Nephron (organoid): ENCODE measurements at regions not wholly inside any gene's neighbourhood (a gene's known extent, or its start where the extent isn't known, plus 50 kb on each side); places are given as distances from the start of the nearest gene placed in this dataset.

Experiments used
- H3K27ac Mint-ChIP-seq, 3 experiments: 2 replicates each; pipeline ENCODE4 v1.8.0; 2020; ENCODE audit warnings: mixed read lengths in 3 of 3, mild to moderate bottlenecking in 2 of 3, moderate library complexity in 1 of 3
- H3K27me3 Mint-ChIP-seq: 2 replicates; pipeline ENCODE4 v1.8.0; 2021; ENCODE audit warnings: low read depth, mild to moderate bottlenecking, moderate library complexity, mixed read lengths
- H3K36me3 Mint-ChIP-seq: 2 replicates; pipeline ENCODE4 v1.8.0; 2020; ENCODE audit warnings: low read depth, mixed read lengths
- H3K4me1 Mint-ChIP-seq: 2 replicates; pipeline ENCODE4 v1.8.0; 2020; ENCODE audit warnings: mixed read lengths
- H3K4me3 Mint-ChIP-seq, 3 experiments: 2 replicates each; pipeline ENCODE4 v1.8.0; 2020; ENCODE audit warnings: mild to moderate bottlenecking in 3 of 3, mixed read lengths in 3 of 3, moderate library complexity in 2 of 3
- H3K9me3 Mint-ChIP-seq: 2 replicates; pipeline ENCODE4 v1.8.0; 2020; ENCODE audit warnings: mixed read lengths
- TF ChIP-seq, protein P1 (sequence below), 3 experiments: fragments of 200-600 bp; sonication (generic); IDR thresholded peaks; one replicate each; pipeline ENCODE4 v1.5.0; 2021; ENCODE audit warnings: antibody characterized with exemption in 3 of 3; ENCODE audit not compliant: unreplicated experiment in 3 of 3

DNA sequence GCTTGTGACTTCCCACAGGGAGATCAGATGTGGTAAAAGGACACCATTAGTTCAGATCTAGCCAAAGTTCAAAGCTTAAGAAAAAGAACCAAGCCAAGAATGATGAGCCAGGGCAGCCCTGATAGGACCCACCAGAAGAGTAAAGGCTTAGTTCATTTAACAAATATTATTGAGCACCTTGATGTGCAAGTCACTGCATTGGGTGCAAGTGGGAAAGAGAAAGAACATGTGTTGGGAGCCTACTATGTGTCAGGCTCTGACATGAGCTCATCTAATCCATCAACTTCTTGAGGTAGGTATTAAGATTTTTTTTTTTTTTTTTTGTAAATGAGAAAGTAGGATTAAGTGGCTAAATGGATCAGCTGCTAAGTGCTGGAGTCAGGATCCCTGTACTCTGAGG, 53.4 kb upstream of the PIAS1 start:
- Mint-ChIP-seq H3K27ac (no peak overlapping the region), H3K36me3 (no peaks in the 10 kb centered on the region), H3K4me1 (peaks cover 23% of the 10 kb centered on the region), H3K4me3 (no peak overlapping the region), H3K27me3 (no peaks in the 10 kb centered on the region), H3K9me3 (no peaks in the 10 kb centered on the region)
- TF ChIP-seq, protein P1, sequence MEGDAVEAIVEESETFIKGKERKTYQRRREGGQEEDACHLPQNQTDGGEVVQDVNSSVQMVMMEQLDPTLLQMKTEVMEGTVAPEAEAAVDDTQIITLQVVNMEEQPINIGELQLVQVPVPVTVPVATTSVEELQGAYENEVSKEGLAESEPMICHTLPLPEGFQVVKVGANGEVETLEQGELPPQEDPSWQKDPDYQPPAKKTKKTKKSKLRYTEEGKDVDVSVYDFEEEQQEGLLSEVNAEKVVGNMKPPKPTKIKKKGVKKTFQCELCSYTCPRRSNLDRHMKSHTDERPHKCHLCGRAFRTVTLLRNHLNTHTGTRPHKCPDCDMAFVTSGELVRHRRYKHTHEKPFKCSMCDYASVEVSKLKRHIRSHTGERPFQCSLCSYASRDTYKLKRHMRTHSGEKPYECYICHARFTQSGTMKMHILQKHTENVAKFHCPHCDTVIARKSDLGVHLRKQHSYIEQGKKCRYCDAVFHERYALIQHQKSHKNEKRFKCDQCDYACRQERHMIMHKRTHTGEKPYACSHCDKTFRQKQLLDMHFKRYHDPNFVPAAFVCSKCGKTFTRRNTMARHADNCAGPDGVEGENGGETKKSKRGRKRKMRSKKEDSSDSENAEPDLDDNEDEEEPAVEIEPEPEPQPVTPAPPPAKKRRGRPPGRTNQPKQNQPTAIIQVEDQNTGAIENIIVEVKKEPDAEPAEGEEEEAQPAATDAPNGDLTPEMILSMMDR (IDR thresholded peaks at IDR 0.05; ENCODE audit: unreplicated experiment in 3 of 3) = no peak

DNA sequence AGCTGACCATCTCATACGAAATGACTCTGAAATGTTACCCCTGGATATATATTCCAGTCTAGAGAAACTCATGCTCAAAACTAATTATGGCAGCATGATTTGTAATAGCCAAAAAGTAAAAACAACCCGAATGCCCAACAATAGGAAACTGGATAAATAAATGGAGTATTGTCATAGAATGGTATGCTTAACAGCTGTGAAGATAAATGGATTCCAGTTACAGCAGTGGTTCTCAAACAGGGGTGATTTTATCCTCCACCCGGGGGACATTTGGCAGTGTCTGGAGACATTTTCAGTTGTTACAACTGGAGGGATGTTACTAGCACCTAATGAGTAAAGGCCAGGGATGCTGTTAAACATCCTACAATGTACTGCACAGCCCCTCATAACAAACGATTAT, 52.3 kb upstream of the PIAS1 start:
- no peak overlapping the region for H3K4me3 Mint-ChIP-seq
- TF ChIP-seq, protein P1 (IDR thresholded peaks at IDR 0.05; ENCODE audit: unreplicated experiment in 3 of 3) = no peak
- no peaks in the 10 kb centered on the region for H3K9me3 Mint-ChIP-seq
- no peaks in the 10 kb centered on the region for H3K36me3 Mint-ChIP-seq
- H3K27me3 Mint-ChIP-seq = no peaks in the 10 kb centered on the region
- peaks cover 23% of the 10 kb centered on the region for H3K4me1 Mint-ChIP-seq
- no peak overlapping the region for H3K27ac Mint-ChIP-seq

DNA sequence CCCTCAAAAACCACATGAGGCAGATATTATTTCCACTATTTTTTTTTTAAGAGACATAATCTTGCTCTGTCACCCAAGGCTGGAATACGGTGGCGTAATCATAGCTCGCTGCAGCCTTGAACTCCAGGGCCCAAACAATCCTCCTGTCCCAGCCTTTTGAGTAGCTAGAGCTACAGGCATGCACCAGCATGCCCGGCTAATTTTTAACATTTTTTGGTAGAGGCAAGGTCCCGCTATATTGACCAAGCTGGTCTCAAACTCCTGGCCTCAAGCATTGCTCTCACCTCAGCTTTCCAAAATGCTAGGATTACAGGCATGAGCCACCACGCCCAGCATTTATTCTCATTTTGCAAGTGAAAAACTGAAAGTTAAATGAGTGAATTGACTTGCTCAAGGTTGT, 50.8 kb upstream of the PIAS1 start:
- Mint-ChIP-seq H3K36me3 (peaks cover 3% of the 10 kb centered on the region), H3K27ac (no peak overlapping the region), H3K9me3 (peaks cover 7% of the 10 kb centered on the region), H3K4me3 (no peak overlapping the region), H3K27me3 (no peaks in the 10 kb centered on the region), H3K4me1 (peaks cover 17% of the 10 kb centered on the region)
- TF ChIP-seq, protein P1 (IDR thresholded peaks at IDR 0.05; ENCODE audit: unreplicated experiment in 3 of 3) = no peak
